ENCODE measurements at regions not wholly inside any gene's neighbourhood (a gene's known extent, or its start where the extent isn't known, plus 50 kb on each side); places are given as distances from the start of the nearest gene placed in this dataset.

DNA sequence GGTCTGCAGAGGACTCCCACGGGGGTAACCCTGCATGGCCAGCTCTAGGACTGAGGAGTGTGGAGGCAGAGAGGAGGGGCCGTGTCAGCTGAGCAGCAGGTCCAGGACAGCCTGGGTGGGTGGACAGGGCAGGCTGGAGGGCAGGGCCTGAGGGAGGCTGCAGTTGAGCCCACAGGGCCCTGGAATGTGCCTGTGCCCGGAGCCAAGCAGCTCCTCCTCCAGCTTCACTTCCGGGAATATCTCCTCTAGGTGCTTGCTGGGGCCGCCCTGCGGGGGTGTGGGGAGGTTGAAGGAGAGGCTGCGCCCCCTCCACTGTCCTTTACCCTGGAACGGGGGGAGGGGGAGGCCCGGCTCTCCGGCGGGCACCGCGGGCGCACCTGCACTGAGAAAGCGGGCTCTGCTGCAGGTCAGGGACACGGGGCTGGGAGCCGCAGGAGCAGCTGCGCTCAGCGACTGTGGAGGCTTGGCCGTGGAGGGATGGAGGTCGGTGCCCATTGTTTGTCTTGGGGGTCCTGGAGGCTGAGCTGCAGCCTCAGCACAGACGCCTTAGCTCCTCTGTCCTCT is 1293.2 kb downstream of the BRD1 start:
- DNase-seq (ENCODE audit: low spot score) = no peak
- no peak for FAIRE-seq

DNA sequence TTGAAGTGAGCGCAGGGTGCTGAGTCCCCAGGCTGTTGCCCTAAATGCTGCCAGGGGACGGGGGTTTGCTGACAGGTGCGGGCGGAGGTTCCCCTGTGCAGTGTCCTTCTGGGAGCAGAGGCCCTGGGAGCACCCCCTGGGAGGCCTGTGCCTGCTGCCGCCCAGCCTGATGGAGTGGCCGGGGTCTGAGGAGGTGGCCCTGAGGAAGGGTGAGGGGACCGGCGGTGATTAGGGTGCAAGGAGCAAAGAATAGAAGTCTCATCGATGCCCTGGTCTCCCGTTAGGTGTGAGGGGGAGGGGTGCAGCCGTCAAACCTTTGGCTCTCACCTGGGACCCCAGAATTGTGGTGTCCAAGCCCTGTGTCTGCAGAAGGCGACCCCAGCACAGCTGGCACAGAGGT is 1294.7 kb downstream of the BRD1 start:
- FAIRE-seq (no peak), DNase-seq (ENCODE audit: low spot score) (no peak)

DNA sequence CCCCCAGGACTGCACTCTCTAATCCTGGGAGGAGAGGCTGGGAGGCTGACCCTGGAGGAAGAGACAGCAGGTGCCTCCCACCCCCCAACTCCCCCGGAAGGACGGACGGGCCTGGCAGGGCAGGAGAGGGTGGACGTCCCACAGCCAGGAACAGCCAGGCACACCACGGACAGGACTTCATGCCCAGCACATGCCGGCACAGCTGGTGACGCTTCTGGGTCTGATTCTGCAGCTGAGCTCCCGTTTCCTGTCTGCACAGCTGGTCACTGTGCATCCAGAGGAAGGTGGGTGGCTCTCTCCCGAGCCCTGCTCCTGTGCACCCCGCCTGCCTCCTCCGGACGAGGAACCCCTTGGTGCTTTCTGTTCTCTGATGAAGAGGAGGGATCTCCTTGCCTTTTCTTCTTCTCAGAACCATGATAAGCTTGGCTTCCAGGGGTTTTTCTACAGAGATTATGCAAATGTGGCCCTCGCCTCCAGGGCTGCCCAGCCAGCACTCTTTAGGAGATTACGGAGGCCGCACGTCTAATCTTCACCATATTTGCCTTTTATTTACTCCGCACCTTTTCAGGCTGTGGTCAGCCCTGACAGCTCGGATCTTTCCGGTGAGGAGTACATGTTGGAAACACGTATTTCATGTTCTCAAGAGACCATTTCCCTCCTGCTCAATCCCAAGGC is 1295.8 kb downstream of the BRD1 start:
- DNase-seq (ENCODE audit: low spot score) (no peak), FAIRE-seq (no peak)

DNA sequence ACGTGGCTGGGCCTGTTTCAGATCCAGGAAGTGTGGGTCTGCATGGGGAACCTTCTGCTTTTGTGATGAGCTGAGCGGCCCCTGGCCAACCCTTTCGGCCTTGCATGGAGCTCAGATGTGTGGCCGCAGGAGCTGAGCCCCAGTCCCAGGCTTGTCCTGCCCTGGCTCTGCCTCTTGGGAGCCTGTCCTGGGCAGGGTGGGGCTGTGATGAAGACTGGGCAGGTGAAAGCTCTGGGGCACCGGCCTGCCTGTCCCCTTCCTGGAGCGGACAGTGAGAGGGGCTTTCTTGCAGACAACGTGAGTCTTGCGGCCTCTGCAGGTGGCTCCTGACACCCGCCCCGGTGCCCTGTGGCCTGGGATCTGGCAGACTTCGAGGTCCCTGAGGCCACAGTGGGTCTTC is 1296.6 kb downstream of the BRD1 start:
- no peak for DNase-seq (ENCODE audit: low spot score)
- FAIRE-seq = no peak

DNA sequence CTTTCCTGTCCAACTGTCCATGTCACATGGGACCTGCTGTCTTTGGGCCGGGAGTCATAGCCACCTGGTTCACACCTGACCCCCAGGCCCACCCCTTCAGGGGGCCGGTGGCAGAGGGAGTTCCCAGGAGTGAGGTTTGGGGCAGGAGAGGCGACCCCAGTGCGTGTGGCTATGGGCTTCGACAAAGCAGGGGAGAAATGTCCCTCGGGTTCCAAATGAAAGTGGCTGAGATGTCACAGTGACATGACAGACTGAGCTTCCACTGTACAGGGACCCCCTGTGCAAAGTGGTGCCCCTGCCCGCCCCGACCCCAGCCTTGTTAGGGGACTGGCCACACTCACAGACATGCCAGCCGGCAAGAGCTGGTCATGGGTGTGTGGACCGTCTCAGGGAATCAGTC is 1297.0 kb downstream of the BRD1 start:
- DNase-seq (ENCODE audit: low spot score) (no peak), FAIRE-seq (no peak)

DNA sequence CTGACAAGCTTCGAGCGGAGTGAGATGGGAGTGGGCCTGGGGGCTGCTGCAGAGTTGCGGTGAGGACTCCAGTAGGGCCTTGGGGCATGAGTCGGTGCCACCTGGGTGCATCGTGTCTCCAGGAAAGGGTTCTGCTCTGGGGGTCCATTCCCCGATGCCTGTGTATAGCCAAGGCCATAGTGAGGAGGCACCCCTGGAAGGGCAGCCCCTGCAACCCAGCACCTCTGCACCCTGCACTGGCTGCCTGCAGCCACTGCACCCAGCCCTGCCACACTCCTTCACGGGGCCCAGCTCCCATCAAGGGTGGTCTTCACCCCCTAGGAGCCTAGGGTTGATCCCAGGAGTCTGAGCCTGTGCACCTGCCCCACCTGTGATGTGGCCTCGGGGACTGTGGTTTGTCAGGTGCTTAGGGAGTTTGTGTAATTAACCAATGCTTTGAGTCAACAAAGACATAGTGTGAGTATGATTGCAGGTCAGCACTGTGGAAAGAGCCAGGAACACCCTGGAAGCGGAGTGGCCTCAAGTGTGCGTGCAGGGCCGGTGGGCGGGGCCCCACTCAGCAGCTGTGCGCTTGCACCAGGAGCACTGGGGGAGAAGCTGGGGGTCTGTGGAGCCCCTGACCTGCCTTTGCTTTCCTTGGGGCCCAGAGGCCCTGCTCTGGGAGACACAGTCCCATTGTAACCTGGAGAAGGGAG is 1299.3 kb downstream of the BRD1 start:
- no peak for DNase-seq (ENCODE audit: low spot score)
- FAIRE-seq = no peak

DNA sequence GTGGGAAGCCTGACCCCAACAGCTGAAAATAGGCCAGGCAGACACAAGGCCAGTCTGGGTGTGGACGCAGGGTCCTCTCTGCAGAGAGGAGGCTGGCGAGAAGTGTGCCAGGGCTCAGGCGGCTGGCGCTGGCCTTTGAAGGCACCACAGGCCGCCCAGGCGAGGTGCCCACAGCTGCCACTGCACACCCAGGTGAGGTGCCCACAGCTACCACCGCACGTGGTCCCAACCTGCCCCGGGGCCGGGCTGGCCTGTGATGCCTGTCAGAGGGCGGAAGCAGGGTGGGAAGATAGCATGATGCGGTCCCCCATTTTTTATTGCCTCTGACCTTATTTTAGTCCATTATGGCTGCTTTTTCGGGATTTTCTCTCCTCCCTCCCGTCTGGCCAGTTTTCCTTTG is 1303.9 kb downstream of the BRD1 start:
- FAIRE-seq (no peak), DNase-seq (ENCODE audit: low spot score) (no peak)

DNA sequence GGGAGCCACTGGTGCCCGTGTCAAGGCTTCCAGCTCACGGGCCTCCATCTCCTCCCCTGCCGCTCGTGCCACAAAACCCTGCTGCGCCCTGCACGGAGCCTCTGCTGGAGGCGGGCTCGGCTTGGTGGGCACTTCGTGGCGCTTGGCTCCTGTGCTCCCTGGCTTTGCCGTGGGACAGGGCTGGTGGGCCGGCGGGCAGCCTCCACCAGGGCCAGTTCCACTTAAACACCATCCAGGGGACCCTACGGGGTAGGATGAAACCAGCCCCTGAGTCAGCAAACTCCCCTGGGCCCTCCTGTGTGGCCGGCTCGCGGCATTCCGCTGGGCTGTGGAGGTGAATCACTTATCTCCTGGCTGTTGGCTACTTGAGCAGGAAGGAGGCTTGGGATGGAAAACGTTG is 1304.6 kb downstream of the BRD1 start:
- DNase-seq (ENCODE audit: low spot score) = no peak

DNA sequence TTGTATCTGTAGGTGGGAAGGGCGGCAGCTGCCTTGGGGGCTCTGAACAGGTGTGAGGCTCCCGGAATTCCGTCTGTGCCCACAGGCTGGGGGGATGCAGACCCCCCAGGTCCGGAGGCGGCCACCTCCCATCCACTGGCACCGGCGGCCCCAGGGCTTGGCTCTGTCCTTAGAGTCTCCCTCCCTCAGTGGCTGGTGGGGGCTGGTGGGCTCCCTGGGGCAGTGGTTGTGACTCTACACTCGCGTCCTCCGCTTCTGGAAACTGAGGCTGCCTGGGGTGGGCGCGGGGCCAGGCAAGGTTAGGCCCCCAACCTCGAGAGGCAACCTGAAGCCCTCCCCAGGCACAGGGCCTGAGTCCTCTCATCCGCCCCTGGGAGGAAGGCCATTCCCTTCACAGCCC is 1305.4 kb downstream of the BRD1 start:
- no peak for DNase-seq (ENCODE audit: low spot score)
- FAIRE-seq = no peak

More for the DNA sequence above, 1304.6 kb downstream of the BRD1 start:
- FAIRE-seq = no peak

DNA sequence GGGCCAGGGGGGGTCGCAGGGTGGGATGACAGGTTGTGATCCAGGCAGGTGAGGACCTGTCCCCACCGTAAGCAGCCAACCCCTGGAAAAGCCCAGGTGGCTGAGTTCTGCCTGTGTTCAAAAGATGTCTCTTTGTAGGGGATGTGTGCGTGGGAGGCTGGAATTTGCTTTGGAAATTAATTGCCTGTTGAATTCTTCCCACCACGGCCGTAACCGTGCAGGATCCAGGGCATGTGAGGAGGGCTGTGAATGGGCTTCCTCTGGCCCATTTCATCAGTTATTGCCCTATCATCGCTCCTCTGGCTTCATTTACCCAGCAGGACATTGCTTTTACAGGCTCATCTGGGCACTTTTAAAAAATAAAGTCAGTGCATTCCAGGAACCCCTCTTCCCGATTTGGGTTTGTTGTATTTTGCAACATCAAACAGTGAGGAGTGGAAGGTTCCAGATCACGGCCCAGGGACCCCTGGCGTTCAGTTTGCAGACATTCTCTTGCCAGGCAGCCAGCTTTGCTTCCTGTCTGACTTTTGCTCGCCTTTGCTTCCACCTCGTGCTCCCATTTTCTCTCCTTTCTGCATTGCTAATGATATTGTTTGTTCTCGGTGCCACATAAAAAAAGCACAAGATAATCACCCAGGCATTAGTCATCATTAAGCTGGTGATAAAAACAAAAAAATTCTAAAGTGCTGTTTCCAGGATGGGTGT is 1306.6 kb downstream of the BRD1 start:
- DNase-seq (ENCODE audit: low spot score) (no peak), FAIRE-seq (no peak)

DNA sequence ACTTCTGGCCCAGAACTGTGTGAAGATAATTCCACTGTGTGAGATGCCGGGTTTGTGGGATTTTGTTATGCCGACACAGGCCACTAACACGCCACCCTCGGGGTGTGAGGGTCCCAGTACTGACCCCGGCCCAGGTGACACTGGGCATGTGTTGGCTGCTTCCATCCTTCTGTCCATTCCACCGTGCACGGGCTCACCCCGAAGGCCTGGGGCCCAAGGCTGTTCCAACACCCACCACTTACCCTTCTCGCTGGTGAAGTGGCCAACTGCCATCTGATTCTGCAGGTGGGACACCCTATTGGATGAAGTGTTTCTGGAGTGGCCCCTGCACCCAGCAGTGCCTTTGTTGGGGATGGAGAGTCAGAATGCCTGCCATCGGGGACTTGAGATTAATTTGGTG is 1307.5 kb downstream of the BRD1 start:
- no peak for DNase-seq (ENCODE audit: low spot score)
- FAIRE-seq = no peak

DNA sequence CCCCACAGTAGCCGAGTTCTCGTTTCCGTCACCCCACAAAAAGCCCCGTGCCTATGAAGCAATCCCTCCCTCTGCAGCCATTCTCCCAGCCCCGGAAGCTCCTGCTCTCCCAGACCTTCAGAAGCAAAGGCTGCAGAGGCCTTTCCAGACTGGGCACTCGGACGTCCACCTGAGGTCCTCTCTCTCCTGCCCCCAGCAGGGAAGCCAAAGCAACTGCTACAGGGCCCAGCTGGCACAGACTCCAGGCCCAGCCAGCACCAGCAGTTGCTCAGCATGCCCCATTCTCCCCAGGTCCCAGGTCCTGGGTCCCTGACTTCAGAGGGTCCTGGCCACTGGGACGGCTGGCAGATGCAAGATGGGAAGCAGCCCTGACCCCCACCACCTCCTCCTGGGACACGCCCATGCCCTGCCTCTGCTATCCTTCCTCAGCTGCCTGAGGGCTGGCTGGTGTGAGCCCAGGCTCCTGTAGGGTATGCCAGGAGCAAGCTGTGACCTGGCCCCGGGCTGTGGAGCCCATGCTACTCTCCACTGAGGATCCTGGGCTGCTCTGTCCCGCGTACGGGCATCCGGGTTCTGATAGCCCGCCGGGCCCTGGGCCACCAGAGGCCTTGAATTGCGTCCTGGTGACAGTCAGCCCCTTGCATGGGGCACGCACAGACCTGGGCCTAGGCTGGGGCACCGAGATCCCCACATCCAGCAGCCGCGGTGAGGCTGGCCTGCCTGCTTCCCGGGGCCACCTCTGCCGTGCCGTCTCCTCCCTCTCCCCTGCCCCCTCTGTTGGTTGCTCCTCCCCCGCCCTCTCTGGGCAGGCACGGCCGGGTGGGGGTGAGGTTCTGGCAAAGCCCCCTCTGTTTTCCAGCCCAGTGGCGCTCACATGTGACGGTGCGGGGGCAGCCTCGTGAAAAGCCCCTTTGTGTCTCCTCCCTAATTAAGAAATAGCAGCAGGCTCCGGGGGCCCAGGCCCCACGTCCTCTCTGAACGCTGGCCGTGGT is 1310.3 kb downstream of the BRD1 start:
- DNase-seq (ENCODE audit: low spot score) (no peak), FAIRE-seq (no peak)

DNA sequence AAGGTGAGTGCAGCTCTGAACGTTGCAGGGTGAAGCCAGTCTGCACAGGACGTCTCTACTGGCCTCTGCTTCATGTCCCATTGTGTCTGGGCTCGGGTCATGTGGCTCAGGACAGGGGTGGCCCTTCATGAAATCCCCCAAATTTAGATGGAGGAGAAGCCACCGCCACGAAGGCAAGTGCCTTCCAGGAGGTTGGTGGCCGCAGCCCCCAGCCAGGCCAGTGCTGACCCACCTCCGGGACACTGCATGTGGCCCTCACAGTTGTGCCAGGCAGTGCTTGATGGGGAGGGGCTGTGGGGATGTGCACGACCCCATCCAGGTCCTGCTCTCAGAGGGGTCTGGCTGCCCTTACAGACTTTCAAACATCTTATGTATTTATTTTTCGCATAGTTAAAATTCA is 1311.1 kb downstream of the BRD1 start:
- FAIRE-seq = no peak
- no peak for DNase-seq (ENCODE audit: low spot score)

DNA sequence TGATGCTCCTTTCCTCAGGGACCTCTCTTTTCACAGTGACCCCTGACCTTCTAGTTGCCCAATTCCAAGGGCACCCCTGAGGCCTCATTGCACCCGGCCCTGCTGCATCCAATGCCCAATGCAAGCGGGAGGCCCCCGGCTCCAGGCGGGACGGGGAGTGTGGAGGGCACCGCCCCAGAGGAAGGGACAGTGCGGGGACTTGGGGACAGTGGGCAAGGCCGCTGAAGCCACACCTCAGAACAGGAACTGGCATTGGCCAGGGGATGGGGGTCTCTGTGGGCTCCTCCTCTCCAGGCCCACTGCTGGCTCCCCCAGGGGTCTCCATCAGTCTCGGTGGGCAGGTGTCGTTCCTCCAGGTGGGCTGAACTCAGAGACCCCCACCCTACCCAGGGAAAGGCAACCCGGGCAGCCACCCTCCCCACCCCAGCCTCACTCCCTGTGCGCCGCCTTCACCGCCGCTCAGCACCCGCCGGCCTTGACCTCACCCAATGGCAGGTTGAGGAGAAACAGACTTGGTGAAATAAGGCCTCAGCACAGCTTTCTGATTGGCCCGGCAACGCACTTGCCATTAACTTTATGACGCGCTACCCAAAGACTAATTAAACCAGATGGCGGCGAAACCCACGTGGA is 1312.0 kb downstream of the BRD1 start:
- DNase-seq (ENCODE audit: low spot score) = no peak
- FAIRE-seq = no peak

DNA sequence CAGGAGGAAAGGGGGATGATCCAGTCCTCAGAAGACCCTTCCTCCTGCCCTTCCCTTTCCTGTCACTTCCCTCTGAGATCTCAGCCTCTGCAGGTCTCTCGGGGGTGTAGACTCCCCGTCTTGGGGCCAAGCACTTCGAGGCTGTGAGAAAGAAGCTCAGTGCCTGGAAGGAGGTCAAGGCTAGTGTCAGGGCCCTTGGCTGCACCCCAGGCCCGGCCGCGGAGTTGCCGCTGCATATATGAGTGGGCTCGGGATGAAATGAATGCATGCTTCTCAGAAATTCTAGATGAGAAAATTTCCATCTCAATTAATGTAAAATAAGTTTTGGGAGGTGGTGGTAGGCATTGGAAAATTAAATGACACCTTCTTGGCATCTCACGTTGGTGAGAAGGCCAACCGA is 1313.7 kb downstream of the BRD1 start:
- FAIRE-seq = no peak
- no peak for DNase-seq (ENCODE audit: low spot score)

DNA sequence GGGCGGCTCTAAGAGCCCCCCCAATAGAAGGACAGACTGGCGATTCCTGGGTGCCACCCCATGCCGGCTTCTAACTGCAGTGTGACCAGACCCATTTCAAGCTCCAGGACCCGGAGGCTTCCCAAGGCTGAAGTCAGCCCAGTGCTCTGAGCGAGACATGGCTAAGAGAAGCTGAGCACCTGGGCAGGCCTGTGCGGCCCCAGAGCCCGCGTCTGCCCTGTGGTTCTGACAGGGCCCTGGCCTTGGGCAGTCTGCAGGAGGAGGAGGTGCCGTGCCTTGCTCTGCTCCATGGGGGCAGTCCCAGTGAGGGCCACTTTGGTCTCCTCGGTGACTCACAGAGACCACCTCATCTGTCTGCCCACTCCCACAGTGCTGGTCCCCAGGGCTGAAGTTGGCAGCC is 1314.2 kb downstream of the BRD1 start:
- DNase-seq (ENCODE audit: low spot score) (no peak), FAIRE-seq (no peak)

DNA sequence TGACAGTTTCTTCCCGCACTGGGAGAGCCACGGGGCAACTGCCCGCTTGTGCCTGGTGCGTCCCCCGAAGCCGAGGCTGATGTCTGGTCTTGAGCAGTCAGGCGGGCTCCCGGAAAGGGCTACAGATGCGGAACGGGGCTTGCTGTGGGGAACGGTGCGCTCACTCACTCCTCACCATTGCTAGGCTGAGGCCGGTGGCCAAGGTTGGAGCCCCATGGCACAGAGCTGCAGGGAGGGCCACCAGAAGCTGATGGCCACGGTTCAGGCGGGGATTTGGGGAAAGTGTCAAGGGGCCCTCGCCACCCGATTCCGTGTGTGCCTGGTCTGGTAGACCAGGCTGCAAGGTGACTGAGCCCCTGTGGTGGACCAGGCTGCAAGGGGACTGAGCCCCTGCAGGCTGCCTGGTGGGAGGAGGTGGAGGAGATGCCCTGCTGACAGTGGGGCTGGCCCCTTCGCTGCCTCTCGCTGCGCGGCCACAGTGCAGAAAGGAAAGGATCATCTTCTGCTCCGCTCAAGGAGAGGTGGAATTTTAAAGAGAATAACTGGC is 1315.8 kb downstream of the BRD1 start:
- DNase-seq (ENCODE audit: low spot score) (no peak), FAIRE-seq (no peak)

DNA sequence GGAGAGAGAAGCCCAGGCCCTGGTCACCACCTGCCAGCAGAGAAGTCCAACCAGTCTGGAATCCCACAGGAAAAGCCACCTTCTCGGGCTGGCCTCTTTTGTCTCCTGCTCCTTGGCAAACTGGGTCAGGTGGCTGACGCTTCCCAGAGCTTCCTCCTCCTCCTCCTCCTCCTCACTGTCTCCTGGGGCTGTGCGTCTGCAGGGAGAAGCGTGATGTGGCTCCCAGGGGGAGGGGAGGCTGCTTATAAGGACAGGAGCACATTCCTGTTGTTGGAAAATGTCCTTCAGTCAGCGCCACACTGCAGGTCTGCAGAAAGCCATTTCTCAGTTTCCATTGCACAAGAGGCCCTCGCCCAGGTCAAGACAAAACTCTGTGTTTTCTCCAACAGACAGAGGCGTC is 1316.5 kb downstream of the BRD1 start:
- no peak for DNase-seq (ENCODE audit: low spot score)
- no peak for FAIRE-seq

DNA sequence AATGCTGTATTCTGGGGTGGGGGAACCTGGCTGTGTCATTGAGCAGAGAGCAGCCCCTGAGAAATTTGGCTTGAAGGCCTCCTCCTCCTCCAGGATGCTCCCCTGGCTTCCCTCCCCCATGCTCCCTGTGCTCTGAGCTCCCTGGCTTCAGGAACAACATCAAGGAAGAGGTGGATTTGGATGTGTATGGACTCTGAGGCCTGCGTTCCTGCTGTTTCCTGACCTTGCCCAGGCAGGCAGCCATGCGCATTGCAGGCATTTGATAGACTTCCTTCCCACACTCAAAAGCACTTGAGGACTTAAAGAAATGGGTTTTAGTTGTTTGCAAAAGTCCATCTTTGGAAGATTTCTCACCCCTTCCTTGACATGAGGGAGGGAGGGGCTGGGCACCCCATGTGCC is 1317.1 kb downstream of the BRD1 start:
- DNase-seq (ENCODE audit: low spot score) = no peak
- no peak for FAIRE-seq

DNA sequence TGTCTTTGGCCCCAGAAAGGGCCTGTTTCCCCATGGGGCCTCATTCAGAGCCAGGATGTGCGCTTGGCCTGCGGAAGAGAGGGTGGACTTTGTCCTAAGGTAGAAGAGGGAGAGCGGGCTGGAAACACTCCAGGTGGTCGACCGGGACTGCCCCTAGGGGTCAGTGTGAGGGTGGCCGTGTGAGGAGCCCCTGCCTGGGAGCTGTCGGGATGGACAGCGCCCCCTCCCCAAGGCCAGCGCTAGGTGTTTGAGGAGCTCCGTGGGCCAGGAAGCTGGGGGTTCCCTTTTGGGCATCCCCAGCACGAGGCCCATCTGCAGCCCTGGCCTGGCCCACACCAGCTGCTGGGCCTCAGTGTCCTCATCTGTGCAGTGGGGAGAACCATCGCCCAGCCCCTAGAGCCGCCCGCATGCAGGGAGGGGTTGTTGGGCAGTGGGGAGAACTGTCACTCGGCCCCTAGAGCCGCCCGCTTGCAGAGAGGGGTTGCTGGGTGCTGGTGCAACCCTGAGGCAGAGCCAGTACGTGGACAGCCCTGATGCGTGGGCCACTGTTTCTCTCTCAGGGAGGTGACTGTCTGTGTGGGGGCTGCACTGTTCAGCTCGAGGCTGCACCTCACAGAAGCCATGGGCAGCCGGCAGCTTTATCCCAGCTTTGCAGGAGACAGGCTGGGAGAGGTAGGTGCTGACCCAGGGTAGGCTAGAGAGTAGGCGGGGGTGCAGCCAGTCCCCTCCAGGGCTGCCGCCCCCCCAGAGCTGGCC is 1319.9 kb downstream of the BRD1 start:
- no peak for DNase-seq (ENCODE audit: low spot score)
- FAIRE-seq = no peak

Measured in RCC 7860 (cell line).